HuH-7.5 (cell line): ENCODE measurements at regions not wholly inside any gene's neighbourhood (a gene's known extent, or its start where the extent isn't known, plus 50 kb on each side); places are given as distances from the start of the nearest gene placed in this dataset.

Experiments
- DNase-seq: peaks from one replicate; pipeline ENCODE4 v3.0.0; 2011; ENCODE audit warnings: low spot score

- no peak for DNase-seq
These were observed 144.7 kb downstream of the SLC4A3 start for GRCh38 chr2:219772103-219772635.

- DNase-seq, result no peak
These were observed 145.3 kb downstream of the SLC4A3 start for GRCh38 chr2:219772697-219773096.

- DNase-seq, result no peak
These were observed 148.1 kb downstream of the SLC4A3 start for GRCh38 chr2:219775506-219775905.

GRCh38 chr2:219777388-219777787, 150.0 kb downstream of the SLC4A3 start:
- no peak for DNase-seq

GRCh38 chr2:219778189-219778588, 150.8 kb downstream of the SLC4A3 start:
- no peak for DNase-seq

GRCh38 chr2:219782737-219783348, 155.4 kb downstream of the SLC4A3 start:
- no peak for DNase-seq

GRCh38 chr2:219783359-219783975, 156.0 kb downstream of the SLC4A3 start:
- DNase-seq, result no peak

- DNase-seq, result no peak
These were observed 156.7 kb downstream of the SLC4A3 start for GRCh38 chr2:219784178-219784577.

- DNase-seq, result no peak
These were observed 162.0 kb downstream of the SLC4A3 start for GRCh38 chr2:219789476-219789875.

GRCh38 chr2:219792446-219792845, 165.0 kb downstream of the SLC4A3 start:
- DNase-seq, result no peak

GRCh38 chr2:219798430-219798829, 171.0 kb downstream of the SLC4A3 start:
- DNase-seq, result no peak

GRCh38 chr2:219803294-219803693, 175.9 kb downstream of the SLC4A3 start:
- no peak for DNase-seq

- DNase-seq, result no peak
These were observed 183.5 kb downstream of the SLC4A3 start for GRCh38 chr2:219810895-219811294.

- DNase-seq, result no peak
These were observed 185.2 kb downstream of the SLC4A3 start for GRCh38 chr2:219812672-219813071.

GRCh38 chr2:219820767-219821166, 193.3 kb downstream of the SLC4A3 start:
- DNase-seq, result no peak

GRCh38 chr2:219823574-219823973, 196.1 kb downstream of the SLC4A3 start:
- no peak for DNase-seq

- DNase-seq, result no peak
These were observed 197.6 kb downstream of the SLC4A3 start for GRCh38 chr2:219824996-219825395.

GRCh38 chr2:219828127-219828526, 200.7 kb downstream of the SLC4A3 start:
- DNase-seq, result no peak

- DNase-seq, result no peak
These were observed 202.4 kb downstream of the SLC4A3 start for GRCh38 chr2:219829667-219830352.

GRCh38 chr2:219830353-219830738, 202.9 kb downstream of the SLC4A3 start:
- DNase-seq, result no peak

GRCh38 chr2:219831957-219832356, 204.5 kb downstream of the SLC4A3 start:
- no peak for DNase-seq

- no peak for DNase-seq
These were observed 205.5 kb downstream of the SLC4A3 start for GRCh38 chr2:219832904-219833303.

- DNase-seq, result no peak
These were observed 208.1 kb downstream of the SLC4A3 start for GRCh38 chr2:219835493-219835892.
